ENCODE measurements at regions not wholly inside any gene's neighbourhood (a gene's known extent, or its start where the extent isn't known, plus 50 kb on each side); places are given as distances from the start of the nearest gene placed in this dataset.

GRCh38 chr5:154110716-154111115, 71.9 kb downstream of the MFAP3 start:
- TF ChIP-seq CTCF (IDR thresholded peaks at IDR 0.05) (no peak), POLR2A (IDR thresholded peaks at IDR 0.05) (no peak)
